ENCODE measurements at regions not wholly inside any gene's neighbourhood (a gene's known extent, or its start where the extent isn't known, plus 50 kb on each side); places are given as distances from the start of the nearest gene placed in this dataset.

- no peak overlapping the region for H3K4me3 Mint-ChIP-seq
- peaks cover 1% of the 10 kb centered on the region for H3K9me3 Mint-ChIP-seq
- H3K4me1 Mint-ChIP-seq: no peaks in the 10 kb centered on the region
- H3K27me3 Mint-ChIP-seq: no peaks in the 10 kb centered on the region
- H3K27ac Mint-ChIP-seq: no peak overlapping the region
- no peak for ATAC-seq
- H3K36me3 Mint-ChIP-seq: no peaks in the 10 kb centered on the region
These were observed 161.4 kb downstream of the AASDHPPT start for GRCh38 chr11:106238704-106239360.

- ATAC-seq: no peak
- Mint-ChIP-seq H3K27me3 (no peaks in the 10 kb centered on the region), H3K4me1 (no peaks in the 10 kb centered on the region), H3K36me3 (no peaks in the 10 kb centered on the region), H3K4me3 (no peak overlapping the region), H3K9me3 (peaks cover 14% of the 10 kb centered on the region), H3K27ac (no peak overlapping the region)
These were observed 164.3 kb downstream of the AASDHPPT start for GRCh38 chr11:106241601-106242257.

- H3K9me3 Mint-ChIP-seq: peaks cover 14% of the 10 kb centered on the region
- no peaks in the 10 kb centered on the region for H3K27me3 Mint-ChIP-seq
- no peak for ATAC-seq
- no peaks in the 10 kb centered on the region for H3K4me1 Mint-ChIP-seq
- no peak overlapping the region for H3K4me3 Mint-ChIP-seq
- no peak overlapping the region for H3K27ac Mint-ChIP-seq
- no peaks in the 10 kb centered on the region for H3K36me3 Mint-ChIP-seq
These were observed 165.4 kb downstream of the AASDHPPT start for GRCh38 chr11:106242718-106243415.

- Mint-ChIP-seq H3K27me3 (no peaks in the 10 kb centered on the region), H3K27ac (no peak overlapping the region), H3K36me3 (no peaks in the 10 kb centered on the region), H3K9me3 (peaks cover 18% of the 10 kb centered on the region), H3K4me1 (no peaks in the 10 kb centered on the region), H3K4me3 (no peak overlapping the region)
- ATAC-seq: no peak
These were observed 169.0 kb downstream of the AASDHPPT start for GRCh38 chr11:106246495-106246894.

GRCh38 chr11:106249617-106250239 is 172.3 kb downstream of the AASDHPPT start:
- Mint-ChIP-seq H3K4me3 (no peak overlapping the region), H3K9me3 (peaks cover 15% of the 10 kb centered on the region), H3K36me3 (no peaks in the 10 kb centered on the region), H3K27ac (no peak overlapping the region), H3K4me1 (no peaks in the 10 kb centered on the region), H3K27me3 (no peaks in the 10 kb centered on the region)
- ATAC-seq: no peak

- no peak for ATAC-seq
- Mint-ChIP-seq H3K27ac (no peak overlapping the region), H3K4me1 (no peaks in the 10 kb centered on the region), H3K9me3 (peaks cover 8% of the 10 kb centered on the region), H3K36me3 (no peaks in the 10 kb centered on the region), H3K4me3 (no peak overlapping the region), H3K27me3 (no peaks in the 10 kb centered on the region)
These were observed 185.4 kb downstream of the AASDHPPT start for GRCh38 chr11:106262852-106263251.

- ATAC-seq: no peak
- Mint-ChIP-seq H3K4me3 (no peak overlapping the region), H3K27ac (no peak overlapping the region), H3K9me3 (peaks cover 8% of the 10 kb centered on the region), H3K27me3 (no peaks in the 10 kb centered on the region), H3K36me3 (no peaks in the 10 kb centered on the region), H3K4me1 (no peaks in the 10 kb centered on the region)
These were observed 186.1 kb downstream of the AASDHPPT start for GRCh38 chr11:106263527-106263926.

- no peaks in the 10 kb centered on the region for H3K4me1 Mint-ChIP-seq
- H3K27ac Mint-ChIP-seq: no peak overlapping the region
- H3K4me3 Mint-ChIP-seq: no peak overlapping the region
- peaks cover 9% of the 10 kb centered on the region for H3K9me3 Mint-ChIP-seq
- no peaks in the 10 kb centered on the region for H3K27me3 Mint-ChIP-seq
- no peak for ATAC-seq
- no peaks in the 10 kb centered on the region for H3K36me3 Mint-ChIP-seq
These were observed 193.6 kb downstream of the AASDHPPT start for GRCh38 chr11:106271086-106271485.

- Mint-ChIP-seq H3K27ac (no peak overlapping the region), H3K27me3 (no peaks in the 10 kb centered on the region), H3K36me3 (no peaks in the 10 kb centered on the region), H3K9me3 (peaks cover 4% of the 10 kb centered on the region), H3K4me1 (no peaks in the 10 kb centered on the region), H3K4me3 (no peak overlapping the region)
- ATAC-seq: no peak
These were observed 194.2 kb downstream of the AASDHPPT start for GRCh38 chr11:106271686-106272085.

- Mint-ChIP-seq H3K27me3 (no peaks in the 10 kb centered on the region), H3K4me3 (no peak overlapping the region), H3K9me3 (peaks cover 4% of the 10 kb centered on the region), H3K4me1 (no peaks in the 10 kb centered on the region), H3K27ac (no peak overlapping the region), H3K36me3 (no peaks in the 10 kb centered on the region)
- no peak for ATAC-seq
These were observed 197.7 kb downstream of the AASDHPPT start for GRCh38 chr11:106275151-106275550.

GRCh38 chr11:106276126-106276525 is 198.7 kb downstream of the AASDHPPT start:
- no peak for ATAC-seq
- Mint-ChIP-seq H3K9me3 (peaks cover 4% of the 10 kb centered on the region), H3K27ac (no peak overlapping the region), H3K27me3 (no peaks in the 10 kb centered on the region), H3K4me1 (no peaks in the 10 kb centered on the region), H3K36me3 (no peaks in the 10 kb centered on the region), H3K4me3 (no peak overlapping the region)

GRCh38 chr11:106276859-106277436 is 199.5 kb downstream of the AASDHPPT start:
- Mint-ChIP-seq H3K4me1 (no peaks in the 10 kb centered on the region), H3K4me3 (no peak overlapping the region), H3K36me3 (no peaks in the 10 kb centered on the region), H3K27me3 (no peaks in the 10 kb centered on the region), H3K9me3 (peaks cover 4% of the 10 kb centered on the region), H3K27ac (no peak overlapping the region)
- ATAC-seq: no peak

- no peak overlapping the region for H3K27ac Mint-ChIP-seq
- no peaks in the 10 kb centered on the region for H3K27me3 Mint-ChIP-seq
- H3K4me3 Mint-ChIP-seq: no peak overlapping the region
- ATAC-seq: no peak
- H3K36me3 Mint-ChIP-seq: no peaks in the 10 kb centered on the region
- peaks cover 4% of the 10 kb centered on the region for H3K9me3 Mint-ChIP-seq
- H3K4me1 Mint-ChIP-seq: no peaks in the 10 kb centered on the region
These were observed 200.0 kb downstream of the AASDHPPT start for GRCh38 chr11:106277484-106277883.

- no peak overlapping the region for H3K4me3 Mint-ChIP-seq
- H3K27me3 Mint-ChIP-seq: no peaks in the 10 kb centered on the region
- no peak overlapping the region for H3K27ac Mint-ChIP-seq
- no peaks in the 10 kb centered on the region for H3K36me3 Mint-ChIP-seq
- H3K4me1 Mint-ChIP-seq: no peaks in the 10 kb centered on the region
- no peak for ATAC-seq
- peaks cover 6% of the 10 kb centered on the region for H3K9me3 Mint-ChIP-seq
These were observed 200.9 kb downstream of the AASDHPPT start for GRCh38 chr11:106278391-106278790.

- Mint-ChIP-seq H3K9me3 (peaks cover 3% of the 10 kb centered on the region), H3K4me1 (no peaks in the 10 kb centered on the region), H3K27ac (no peak overlapping the region), H3K36me3 (no peaks in the 10 kb centered on the region), H3K27me3 (no peaks in the 10 kb centered on the region), H3K4me3 (no peak overlapping the region)
- no peak for ATAC-seq
These were observed 202.6 kb downstream of the AASDHPPT start for GRCh38 chr11:106280036-106280435.

Measured in stimulated activated memory B cell treated with anti-CD40 and anti-IgM and Interleukin-4, amounts not matched to agents 10 μg/mL and 1 μg/mL and 100 μg/mL, for 72 hours (primary cell).